ENCODE measurements at regions not wholly inside any gene's neighbourhood (a gene's known extent, or its start where the extent isn't known, plus 50 kb on each side); places are given as distances from the start of the nearest gene placed in this dataset.

DNA sequence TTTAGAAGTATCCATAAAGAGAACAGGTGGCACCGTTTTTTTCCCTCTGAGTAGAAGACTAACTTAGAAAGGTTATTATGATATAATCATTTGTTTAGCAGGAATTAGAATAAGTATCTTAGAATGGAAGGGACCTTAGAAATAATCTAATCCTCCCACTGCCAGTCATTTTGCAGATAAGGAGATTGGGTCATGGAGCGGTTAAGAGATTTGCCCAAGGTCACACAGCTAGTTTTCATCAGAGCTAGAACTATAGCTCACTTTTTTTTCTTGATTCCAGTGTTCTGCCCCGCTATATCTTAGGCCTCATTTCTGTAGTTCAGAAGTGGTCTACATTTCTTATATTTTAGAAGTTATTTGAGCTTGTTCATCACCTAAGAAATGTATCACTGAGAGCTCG, 139.6 kb downstream of the PRL start:
- no peak for TF ChIP-seq EZH2 (IDR thresholded peaks at IDR 0.05; ENCODE audit: borderline replicate concordance, low read length)
- TF ChIP-seq, protein P1, sequence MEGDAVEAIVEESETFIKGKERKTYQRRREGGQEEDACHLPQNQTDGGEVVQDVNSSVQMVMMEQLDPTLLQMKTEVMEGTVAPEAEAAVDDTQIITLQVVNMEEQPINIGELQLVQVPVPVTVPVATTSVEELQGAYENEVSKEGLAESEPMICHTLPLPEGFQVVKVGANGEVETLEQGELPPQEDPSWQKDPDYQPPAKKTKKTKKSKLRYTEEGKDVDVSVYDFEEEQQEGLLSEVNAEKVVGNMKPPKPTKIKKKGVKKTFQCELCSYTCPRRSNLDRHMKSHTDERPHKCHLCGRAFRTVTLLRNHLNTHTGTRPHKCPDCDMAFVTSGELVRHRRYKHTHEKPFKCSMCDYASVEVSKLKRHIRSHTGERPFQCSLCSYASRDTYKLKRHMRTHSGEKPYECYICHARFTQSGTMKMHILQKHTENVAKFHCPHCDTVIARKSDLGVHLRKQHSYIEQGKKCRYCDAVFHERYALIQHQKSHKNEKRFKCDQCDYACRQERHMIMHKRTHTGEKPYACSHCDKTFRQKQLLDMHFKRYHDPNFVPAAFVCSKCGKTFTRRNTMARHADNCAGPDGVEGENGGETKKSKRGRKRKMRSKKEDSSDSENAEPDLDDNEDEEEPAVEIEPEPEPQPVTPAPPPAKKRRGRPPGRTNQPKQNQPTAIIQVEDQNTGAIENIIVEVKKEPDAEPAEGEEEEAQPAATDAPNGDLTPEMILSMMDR (IDR thresholded peaks at IDR 0.05; ENCODE audit: low read length): no peak

Measured in OCI-LY1 (cell line).